ENCODE measurements at regions not wholly inside any gene's neighbourhood (a gene's known extent, or its start where the extent isn't known, plus 50 kb on each side); places are given as distances from the start of the nearest gene placed in this dataset.

DNA sequence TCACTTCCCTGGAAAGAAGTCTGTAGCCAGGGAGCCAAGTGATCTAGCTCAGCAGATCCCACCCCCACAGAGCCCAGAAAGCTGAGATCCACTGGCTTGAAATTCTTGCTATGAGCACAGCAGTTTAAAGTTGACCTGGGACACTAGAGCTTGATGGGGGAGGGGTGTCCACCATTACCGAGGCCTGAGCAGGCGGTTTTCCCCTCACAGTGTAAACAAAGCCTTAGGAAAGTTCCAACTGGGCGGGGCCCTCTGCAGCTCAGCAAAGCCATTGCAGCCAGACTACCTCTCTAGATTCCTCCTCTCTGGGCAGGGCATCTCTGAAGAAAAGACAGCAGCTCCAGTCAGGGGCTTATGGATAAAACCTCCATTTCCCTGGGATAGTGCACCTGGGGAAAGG, 887.2 kb upstream of the LRATD1 start:
- H3K27ac ChIP-seq (ENCODE audit: low read length): no peak overlapping the region
- H3K4me3 ChIP-seq (ENCODE audit: low read depth in 1 of 2, low read length in 2 of 2): no peak overlapping the region
- H3K4me1 ChIP-seq (ENCODE audit: control insufficient read depth in 1 of 2, insufficient read depth in 2 of 2, low read length in 2 of 2): no peaks in the 10 kb centered on the region
- H3K9me3 ChIP-seq (ENCODE audit: control insufficient read depth in 1 of 2, low read length in 2 of 2): peaks cover 0 to 15% of the 10 kb centered on the region in 2 donors
- H3K27me3 ChIP-seq (ENCODE audit: low read depth, low read length): no peaks in the 10 kb centered on the region
- no peaks in the 10 kb centered on the region for H3K36me3 ChIP-seq (ENCODE audit: control insufficient read depth in 1 of 2, insufficient read depth in 2 of 2, low read length in 2 of 2)

GRCh38 chr2:13751955-13752354, 880.6 kb upstream of the LRATD1 start:
- no peak overlapping the region for H3K4me3 ChIP-seq (ENCODE audit: low read depth in 1 of 2, low read length in 2 of 2)
- H3K27me3 ChIP-seq (ENCODE audit: low read depth, low read length): no peaks in the 10 kb centered on the region
- H3K27ac ChIP-seq (ENCODE audit: low read length): no peak overlapping the region
- no peaks in the 10 kb centered on the region for H3K36me3 ChIP-seq (ENCODE audit: control insufficient read depth in 1 of 2, insufficient read depth in 2 of 2, low read length in 2 of 2)
- H3K4me1 ChIP-seq (ENCODE audit: control insufficient read depth in 1 of 2, insufficient read depth in 2 of 2, low read length in 2 of 2): no peaks in the 10 kb centered on the region
- H3K9me3 ChIP-seq (ENCODE audit: control insufficient read depth in 1 of 2, low read length in 2 of 2): peaks cover 0 to 4% of the 10 kb centered on the region in 2 donors

DNA sequence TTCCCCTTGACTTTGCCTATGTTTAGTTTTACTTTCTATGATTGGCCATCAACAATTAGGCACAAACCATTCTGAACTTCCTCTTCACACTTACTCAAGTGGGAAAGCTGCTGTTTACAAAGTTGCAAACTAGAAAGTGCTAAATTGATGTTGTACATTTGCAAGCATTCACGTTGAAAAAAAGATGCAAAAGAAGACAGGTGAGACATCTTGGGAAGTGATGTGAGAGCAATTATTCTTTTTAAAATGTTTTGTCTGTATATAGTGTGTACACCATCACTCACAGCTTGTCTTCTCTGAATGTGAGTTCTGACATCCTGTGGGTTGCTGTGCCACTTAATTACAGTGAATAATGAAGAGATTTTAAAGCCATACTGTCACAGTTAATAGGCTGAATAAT, 874.1 kb upstream of the LRATD1 start:
- no peaks in the 10 kb centered on the region for H3K4me1 ChIP-seq (ENCODE audit: control insufficient read depth in 1 of 2, insufficient read depth in 2 of 2, low read length in 2 of 2)
- H3K9me3 ChIP-seq (ENCODE audit: control insufficient read depth in 1 of 2, low read length in 2 of 2): no peaks in the 10 kb centered on the region
- no peaks in the 10 kb centered on the region for H3K27me3 ChIP-seq (ENCODE audit: low read depth, low read length)
- H3K36me3 ChIP-seq (ENCODE audit: control insufficient read depth in 1 of 2, insufficient read depth in 2 of 2, low read length in 2 of 2): no peaks in the 10 kb centered on the region
- no peak overlapping the region for H3K27ac ChIP-seq (ENCODE audit: low read length)
- H3K4me3 ChIP-seq (ENCODE audit: low read depth in 1 of 2, low read length in 2 of 2): no peak overlapping the region

GRCh38 chr2:13768274-13768673, 864.2 kb upstream of the LRATD1 start:
- H3K9me3 ChIP-seq (ENCODE audit: control insufficient read depth in 1 of 2, low read length in 2 of 2): no peaks in the 10 kb centered on the region
- no peak overlapping the region for H3K4me3 ChIP-seq (ENCODE audit: low read depth in 1 of 2, low read length in 2 of 2)
- no peaks in the 10 kb centered on the region for H3K27me3 ChIP-seq (ENCODE audit: low read depth, low read length)
- no peaks in the 10 kb centered on the region for H3K36me3 ChIP-seq (ENCODE audit: control insufficient read depth in 1 of 2, insufficient read depth in 2 of 2, low read length in 2 of 2)
- H3K27ac ChIP-seq (ENCODE audit: low read length): no peak overlapping the region
- no peaks in the 10 kb centered on the region for H3K4me1 ChIP-seq (ENCODE audit: control insufficient read depth in 1 of 2, insufficient read depth in 2 of 2, low read length in 2 of 2)

DNA sequence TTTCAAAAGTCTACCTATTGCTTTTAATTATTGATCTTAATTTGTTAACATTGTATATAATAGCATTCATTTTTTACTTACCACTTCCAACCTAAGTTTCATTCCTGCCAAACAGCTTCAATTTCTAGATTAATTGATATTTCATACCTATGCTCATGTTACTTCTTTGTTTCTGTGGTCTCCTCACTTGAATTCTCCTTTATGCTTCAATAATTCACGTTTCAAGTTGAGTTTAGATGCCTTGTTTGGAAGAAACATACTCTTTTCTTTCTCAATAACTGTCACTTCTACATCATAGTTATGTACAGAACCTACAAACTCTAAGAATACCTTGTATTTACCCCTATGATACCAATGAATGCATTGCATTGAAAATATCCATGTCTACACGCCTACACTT, 862.2 kb upstream of the LRATD1 start:
- H3K27ac ChIP-seq (ENCODE audit: low read length): no peak overlapping the region
- no peak overlapping the region for H3K4me3 ChIP-seq (ENCODE audit: low read depth in 1 of 2, low read length in 2 of 2)
- H3K9me3 ChIP-seq (ENCODE audit: control insufficient read depth in 1 of 2, low read length in 2 of 2): no peaks in the 10 kb centered on the region
- no peaks in the 10 kb centered on the region for H3K4me1 ChIP-seq (ENCODE audit: control insufficient read depth in 1 of 2, insufficient read depth in 2 of 2, low read length in 2 of 2)
- no peaks in the 10 kb centered on the region for H3K27me3 ChIP-seq (ENCODE audit: low read depth, low read length)
- H3K36me3 ChIP-seq (ENCODE audit: control insufficient read depth in 1 of 2, insufficient read depth in 2 of 2, low read length in 2 of 2): no peaks in the 10 kb centered on the region

- Histone ChIP-seq H3K36me3 (ENCODE audit: control insufficient read depth in 1 of 2, insufficient read depth in 2 of 2, low read length in 2 of 2) (no peaks in the 10 kb centered on the region), H3K4me3 (ENCODE audit: low read depth in 1 of 2, low read length in 2 of 2) (no peak overlapping the region), H3K27ac (ENCODE audit: low read length) (no peak overlapping the region), H3K4me1 (ENCODE audit: control insufficient read depth in 1 of 2, insufficient read depth in 2 of 2, low read length in 2 of 2) (no peaks in the 10 kb centered on the region), H3K9me3 (ENCODE audit: control insufficient read depth in 1 of 2, low read length in 2 of 2) (no peaks in the 10 kb centered on the region), H3K27me3 (ENCODE audit: low read depth, low read length) (no peaks in the 10 kb centered on the region)
Observed at GRCh38 chr2:13779996-13780395, 852.5 kb upstream of the LRATD1 start.

DNA sequence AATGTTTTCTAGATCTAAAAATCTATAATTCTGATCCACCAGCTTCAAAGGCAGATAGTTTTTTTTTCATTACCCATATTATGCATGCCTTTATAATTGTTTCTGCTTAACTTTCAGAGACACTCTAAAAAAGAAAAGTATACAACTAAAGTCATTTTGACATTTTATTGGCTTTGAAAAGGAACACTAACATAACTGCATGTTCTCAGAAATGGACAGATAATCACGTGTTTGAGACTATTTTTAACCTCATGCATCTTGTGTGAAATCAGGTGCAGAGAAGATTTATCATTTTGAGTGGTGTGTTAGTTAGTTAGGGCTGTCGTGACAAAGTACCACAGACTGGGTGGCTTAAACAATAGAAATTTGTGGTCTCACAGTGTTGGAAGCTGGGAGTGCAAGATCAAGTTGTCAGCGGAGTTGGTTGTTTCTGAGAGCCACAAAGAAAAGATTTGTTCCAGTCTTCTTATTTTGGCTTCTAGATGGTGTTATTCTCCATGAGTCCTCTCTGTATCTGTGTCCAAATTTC, 841.4 kb upstream of the LRATD1 start:
- Histone ChIP-seq H3K27ac (ENCODE audit: low read length) (no peak overlapping the region), H3K4me3 (ENCODE audit: low read depth in 1 of 2, low read length in 2 of 2) (no peak overlapping the region), H3K4me1 (ENCODE audit: control insufficient read depth in 1 of 2, insufficient read depth in 2 of 2, low read length in 2 of 2) (peaks cover 0 to 4% of the 10 kb centered on the region in 2 donors), H3K27me3 (ENCODE audit: low read depth, low read length) (no peaks in the 10 kb centered on the region), H3K36me3 (ENCODE audit: control insufficient read depth in 1 of 2, insufficient read depth in 2 of 2, low read length in 2 of 2) (no peaks in the 10 kb centered on the region), H3K9me3 (ENCODE audit: control insufficient read depth in 1 of 2, low read length in 2 of 2) (peaks cover 0 to 2% of the 10 kb centered on the region in 2 donors)

- H3K9me3 ChIP-seq (ENCODE audit: control insufficient read depth in 1 of 2, low read length in 2 of 2): no peaks in the 10 kb centered on the region
- H3K27me3 ChIP-seq (ENCODE audit: low read depth, low read length): no peaks in the 10 kb centered on the region
- H3K27ac ChIP-seq (ENCODE audit: low read length): no peak overlapping the region
- H3K4me3 ChIP-seq (ENCODE audit: low read depth in 1 of 2, low read length in 2 of 2): no peak overlapping the region
- no peaks in the 10 kb centered on the region for H3K4me1 ChIP-seq (ENCODE audit: control insufficient read depth in 1 of 2, insufficient read depth in 2 of 2, low read length in 2 of 2)
- no peaks in the 10 kb centered on the region for H3K36me3 ChIP-seq (ENCODE audit: control insufficient read depth in 1 of 2, insufficient read depth in 2 of 2, low read length in 2 of 2)
Observed at GRCh38 chr2:13806539-13806938, 826.0 kb upstream of the LRATD1 start.

DNA sequence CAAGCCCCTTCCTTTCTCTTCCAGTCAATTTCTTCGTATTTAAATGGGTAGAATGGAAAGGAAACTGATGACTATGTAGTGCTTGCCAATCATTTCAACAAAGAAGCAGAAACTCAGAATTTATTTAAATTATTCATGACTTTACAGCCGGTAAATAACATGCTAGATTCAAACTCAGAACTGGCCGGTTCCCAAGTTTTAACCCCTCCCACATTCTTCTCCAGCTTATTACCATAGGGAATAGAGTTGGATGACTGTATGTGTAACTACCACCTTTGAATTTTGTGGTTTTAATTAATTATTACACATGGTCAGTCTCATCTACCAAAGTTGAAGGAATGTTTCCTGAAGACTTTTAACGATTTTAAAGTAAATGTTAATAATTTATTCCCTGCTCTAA, 819.3 kb upstream of the LRATD1 start:
- no peaks in the 10 kb centered on the region for H3K27me3 ChIP-seq (ENCODE audit: low read depth, low read length)
- no peak overlapping the region for H3K27ac ChIP-seq (ENCODE audit: low read length)
- H3K4me1 ChIP-seq (ENCODE audit: control insufficient read depth in 1 of 2, insufficient read depth in 2 of 2, low read length in 2 of 2): no peaks in the 10 kb centered on the region
- H3K36me3 ChIP-seq (ENCODE audit: control insufficient read depth in 1 of 2, insufficient read depth in 2 of 2, low read length in 2 of 2): no peaks in the 10 kb centered on the region
- no peaks in the 10 kb centered on the region for H3K9me3 ChIP-seq (ENCODE audit: control insufficient read depth in 1 of 2, low read length in 2 of 2)
- H3K4me3 ChIP-seq (ENCODE audit: low read depth in 1 of 2, low read length in 2 of 2): no peak overlapping the region

- Histone ChIP-seq H3K4me3 (ENCODE audit: low read depth in 1 of 2, low read length in 2 of 2) (no peak overlapping the region), H3K36me3 (ENCODE audit: control insufficient read depth in 1 of 2, insufficient read depth in 2 of 2, low read length in 2 of 2) (no peaks in the 10 kb centered on the region), H3K27me3 (ENCODE audit: low read depth, low read length) (no peaks in the 10 kb centered on the region), H3K4me1 (ENCODE audit: control insufficient read depth in 1 of 2, insufficient read depth in 2 of 2, low read length in 2 of 2) (no peaks in the 10 kb centered on the region), H3K9me3 (ENCODE audit: control insufficient read depth in 1 of 2, low read length in 2 of 2) (no peaks in the 10 kb centered on the region), H3K27ac (ENCODE audit: low read length) (no peak overlapping the region)
Observed at GRCh38 chr2:13818002-13818401, 814.5 kb upstream of the LRATD1 start.

GRCh38 chr2:13819896-13820295, 812.6 kb upstream of the LRATD1 start:
- no peaks in the 10 kb centered on the region for H3K27me3 ChIP-seq (ENCODE audit: low read depth, low read length)
- H3K27ac ChIP-seq (ENCODE audit: low read length): no peak overlapping the region
- H3K36me3 ChIP-seq (ENCODE audit: control insufficient read depth in 1 of 2, insufficient read depth in 2 of 2, low read length in 2 of 2): no peaks in the 10 kb centered on the region
- no peaks in the 10 kb centered on the region for H3K4me1 ChIP-seq (ENCODE audit: control insufficient read depth in 1 of 2, insufficient read depth in 2 of 2, low read length in 2 of 2)
- H3K9me3 ChIP-seq (ENCODE audit: control insufficient read depth in 1 of 2, low read length in 2 of 2): no peaks in the 10 kb centered on the region
- H3K4me3 ChIP-seq (ENCODE audit: low read depth in 1 of 2, low read length in 2 of 2): no peak overlapping the region

- no peak overlapping the region for H3K27ac ChIP-seq (ENCODE audit: low read length)
- no peaks in the 10 kb centered on the region for H3K4me1 ChIP-seq (ENCODE audit: control insufficient read depth in 1 of 2, insufficient read depth in 2 of 2, low read length in 2 of 2)
- H3K4me3 ChIP-seq (ENCODE audit: low read depth in 1 of 2, low read length in 2 of 2): no peak overlapping the region
- no peaks in the 10 kb centered on the region for H3K36me3 ChIP-seq (ENCODE audit: control insufficient read depth in 1 of 2, insufficient read depth in 2 of 2, low read length in 2 of 2)
- H3K27me3 ChIP-seq (ENCODE audit: low read depth, low read length): no peaks in the 10 kb centered on the region
- no peaks in the 10 kb centered on the region for H3K9me3 ChIP-seq (ENCODE audit: control insufficient read depth in 1 of 2, low read length in 2 of 2)
Observed at GRCh38 chr2:13821255-13821880, 811.1 kb upstream of the LRATD1 start.

Measured in muscle layer of duodenum (tissue), 2 donors.